ENCODE measurements at regions not wholly inside any gene's neighbourhood (a gene's known extent, or its start where the extent isn't known, plus 50 kb on each side); places are given as distances from the start of the nearest gene placed in this dataset.
"Not testable (repeated sequence)": the region's sequence is repeated elsewhere in the genome, so short reads cannot be mapped to it uniquely, and the experiment has no call there.

DNA sequence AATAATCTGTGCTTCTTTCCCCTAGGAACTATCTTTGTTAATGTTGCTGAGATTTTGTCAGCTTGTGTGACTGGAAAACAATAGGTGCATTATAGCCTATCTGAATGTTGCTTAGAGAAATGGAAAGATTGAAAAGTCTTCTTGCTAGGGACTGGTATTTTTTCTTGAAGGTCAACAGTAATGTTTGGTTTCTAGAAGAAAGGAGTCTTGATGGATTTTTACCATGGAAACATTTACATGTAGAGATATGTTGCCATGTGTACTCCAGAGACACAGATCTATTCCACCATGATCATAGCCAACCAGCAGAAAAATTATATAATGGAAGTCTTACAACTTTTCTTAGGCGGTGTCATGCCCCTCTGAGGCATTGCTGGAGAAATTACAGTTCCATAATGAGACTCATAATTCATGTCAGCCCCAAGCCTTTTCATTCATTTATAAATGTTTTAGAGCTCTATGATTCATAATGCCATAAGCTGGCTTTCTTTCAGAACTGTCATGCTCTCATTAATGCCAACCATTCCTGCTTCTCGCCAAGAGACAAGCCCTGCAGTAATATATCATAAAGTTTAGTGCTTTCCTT, 175.1 kb upstream of the PTPRZ1 start:
- no peaks in the 10 kb centered on the region for H4K20me1 ChIP-seq
- H3K9ac ChIP-seq, result no peak overlapping the region
- H3K4me2 ChIP-seq, result no peak overlapping the region
- no peaks in the 10 kb centered on the region for H3K4me1 ChIP-seq
- H3K9me3 ChIP-seq (replicated peaks in 1 of 11), result no peaks in the 10 kb centered on the region
- no peak for TF ChIP-seq Cebpa-rat (IDR thresholded peaks at IDR 0.05)
- H3K27ac ChIP-seq, result no peak overlapping the region
- no peak overlapping the region for H3K4me3 ChIP-seq
- no peaks in the 10 kb centered on the region for H3K27me3 ChIP-seq
- H3K36me3 ChIP-seq, result no peaks in the 10 kb centered on the region

DNA sequence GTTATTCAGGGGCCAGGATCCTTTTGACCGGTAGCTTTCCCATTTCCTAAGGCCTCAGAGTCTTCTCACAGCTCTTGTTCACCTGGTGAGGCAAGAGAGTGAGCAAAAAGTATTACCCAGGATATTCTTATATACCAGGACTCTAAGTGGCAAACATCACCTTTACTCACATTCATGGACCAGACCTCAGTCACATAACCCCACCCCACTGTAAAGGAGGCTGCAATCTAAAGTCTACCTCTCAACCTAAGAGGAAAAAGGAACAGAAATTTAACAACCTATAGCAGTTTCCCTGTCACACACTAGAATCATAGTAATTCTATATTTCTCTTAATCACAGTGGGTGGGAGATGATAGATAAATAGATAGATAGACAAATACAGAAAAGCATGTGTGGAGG, 176.0 kb upstream of the PTPRZ1 start:
- Histone ChIP-seq H3K9me3 (replicated peaks in 1 of 11) (no peaks in the 10 kb centered on the region), H3K27me3 (no peaks in the 10 kb centered on the region), H3K4me1 (no peaks in the 10 kb centered on the region), H4K20me1 (no peaks in the 10 kb centered on the region), H3K9ac (no peak overlapping the region), H3K4me2 (no peak overlapping the region), H3K4me3 (no peak overlapping the region), H3K36me3 (no peaks in the 10 kb centered on the region), H3K27ac (no peak overlapping the region)
- TF ChIP-seq Cebpa-rat (IDR thresholded peaks at IDR 0.05), result no peak

DNA sequence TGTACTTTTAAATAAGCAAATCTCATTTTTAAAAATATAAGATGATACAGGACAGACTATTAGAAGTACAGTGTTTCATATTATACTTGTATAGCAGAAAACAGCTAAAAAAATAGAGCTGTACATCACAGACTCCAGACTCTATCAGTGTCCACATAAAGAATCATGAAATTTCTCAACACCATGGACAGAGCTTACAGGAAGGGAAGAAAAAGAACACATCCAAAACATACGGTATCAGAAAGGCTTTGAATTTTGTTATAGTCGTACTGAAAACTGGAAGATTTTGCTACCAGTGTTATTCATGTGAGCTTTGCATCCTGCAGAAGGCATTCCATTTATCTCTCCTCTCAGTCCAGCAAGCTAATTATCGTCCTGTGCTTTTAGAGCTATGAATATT, 183.2 kb upstream of the PTPRZ1 start:
- Histone ChIP-seq H3K27ac (no peak overlapping the region), H3K36me3 (no peaks in the 10 kb centered on the region), H3K9ac (no peak overlapping the region), H4K20me1 (no peaks in the 10 kb centered on the region), H3K27me3 (no peaks in the 10 kb centered on the region), H3K9me3 (replicated peaks in 1 of 11) (peaks cover 0 to 5% (median 4%) of the 10 kb centered on the region in 11 experiments; a peak in 5 of 22 replicates), H3K4me1 (no peaks in the 10 kb centered on the region; a peak in 1 of 20 replicates), H3K4me3 (no peak overlapping the region), H3K4me2 (no peak overlapping the region)
- TF ChIP-seq Cebpa-rat (IDR thresholded peaks at IDR 0.05), result no peak

DNA sequence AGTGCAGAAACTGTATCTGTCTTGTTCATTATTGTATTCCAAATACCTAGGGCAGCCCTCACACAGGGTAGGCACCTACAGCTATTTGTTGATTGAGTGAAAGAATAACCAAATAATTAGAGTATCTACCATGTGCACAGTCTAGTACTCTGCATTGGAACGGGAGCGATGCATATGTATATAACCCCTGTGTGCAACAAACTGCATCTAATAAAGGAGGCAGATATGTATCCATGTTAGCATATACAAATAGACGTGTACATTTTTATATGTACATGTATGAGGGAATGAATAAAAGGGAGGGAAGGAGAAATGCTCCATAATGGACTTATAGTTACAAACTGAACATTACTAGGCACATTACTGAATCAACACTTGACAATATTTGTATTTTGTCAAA, 191.3 kb upstream of the PTPRZ1 start:
- no peaks in the 10 kb centered on the region for H3K4me1 ChIP-seq
- H3K27ac ChIP-seq, result no peak overlapping the region
- H3K4me3 ChIP-seq, result no peak overlapping the region
- no peak overlapping the region for H3K9ac ChIP-seq
- no peaks in the 10 kb centered on the region for H4K20me1 ChIP-seq
- H3K9me3 ChIP-seq (replicated peaks in 1 of 11), result no peaks in the 10 kb centered on the region
- H3K36me3 ChIP-seq, result no peaks in the 10 kb centered on the region
- H3K4me2 ChIP-seq, result no peak overlapping the region
- H3K27me3 ChIP-seq, result no peaks in the 10 kb centered on the region
- TF ChIP-seq Cebpa-rat (IDR thresholded peaks at IDR 0.05), result no peak

DNA sequence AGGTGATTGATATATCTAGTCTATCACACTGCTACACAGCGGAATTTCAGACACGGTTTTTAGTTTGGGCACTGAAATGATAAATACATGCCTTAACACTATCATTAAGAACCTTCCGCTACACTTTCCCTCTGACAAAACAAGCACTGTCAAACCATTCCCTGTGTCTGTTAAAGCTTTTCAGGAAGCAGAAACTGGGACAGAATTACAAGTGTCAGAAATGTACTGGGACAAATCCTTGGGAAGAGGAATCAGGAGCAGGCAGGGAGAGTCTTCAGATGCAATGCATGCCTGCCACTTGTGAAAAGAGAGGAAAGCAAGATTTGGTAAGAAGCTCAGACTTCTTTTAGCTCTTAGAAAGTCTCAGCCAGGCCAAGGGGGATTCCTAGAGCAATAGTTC, 196.8 kb upstream of the PTPRZ1 start:
- H4K20me1 ChIP-seq, result no peaks in the 10 kb centered on the region
- no peak overlapping the region for H3K4me2 ChIP-seq
- H3K4me3 ChIP-seq, result no peak overlapping the region
- H3K4me1 ChIP-seq, result no peaks in the 10 kb centered on the region
- TF ChIP-seq Cebpa-rat (IDR thresholded peaks at IDR 0.05), result no peak
- no peaks in the 10 kb centered on the region for H3K27me3 ChIP-seq
- H3K36me3 ChIP-seq, result no peaks in the 10 kb centered on the region
- no peaks in the 10 kb centered on the region for H3K9me3 ChIP-seq (replicated peaks in 1 of 11)
- no peak overlapping the region for H3K9ac ChIP-seq
- no peak overlapping the region for H3K27ac ChIP-seq

DNA sequence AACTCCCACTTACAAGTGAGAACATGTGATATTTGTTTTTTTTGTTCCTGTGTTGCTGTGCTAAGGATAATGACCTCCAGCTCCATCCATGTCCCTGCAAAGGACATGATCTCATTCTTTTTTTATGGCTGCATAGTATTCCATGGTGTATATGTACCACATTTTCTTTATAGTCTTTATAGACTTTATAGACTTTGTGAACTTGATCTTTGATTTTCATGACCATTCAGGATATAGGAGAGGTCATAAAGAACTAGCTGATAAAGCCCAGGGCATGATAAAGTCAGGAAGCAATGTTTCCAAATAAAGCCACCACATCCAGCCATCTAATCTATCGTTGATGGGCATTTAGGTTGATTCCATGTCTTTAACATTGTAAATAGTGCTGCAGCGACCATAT, 198.5 kb upstream of the PTPRZ1 start:
- H3K36me3 ChIP-seq; H3K27me3 ChIP-seq; H3K27ac ChIP-seq; H3K4me2 ChIP-seq; H3K9me3 ChIP-seq (replicated peaks in 1 of 11); H3K4me1 ChIP-seq; H3K4me3 ChIP-seq; H4K20me1 ChIP-seq; H3K9ac ChIP-seq: not testable (repeated sequence)

DNA sequence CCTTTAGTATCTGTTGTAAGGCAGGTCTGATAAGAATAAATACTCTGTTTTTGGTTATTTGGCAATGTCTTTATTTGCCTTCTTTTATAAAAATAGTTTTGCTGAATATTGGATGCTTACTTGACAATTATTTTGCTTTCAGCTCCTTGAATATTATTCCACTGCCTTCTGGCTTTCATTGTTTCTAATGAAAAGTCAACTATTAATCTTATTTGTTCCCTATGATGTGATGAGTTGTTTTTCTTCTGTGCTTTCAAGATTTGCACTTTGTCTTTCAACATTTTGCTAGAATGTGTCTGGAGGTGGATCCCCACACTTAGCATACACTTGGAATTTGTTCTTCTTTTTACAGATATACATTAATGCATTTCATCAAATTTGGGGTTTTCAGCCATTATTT, 203.8 kb upstream of the PTPRZ1 start:
- H3K27me3 ChIP-seq, result no peaks in the 10 kb centered on the region
- no peak overlapping the region for H3K4me2 ChIP-seq
- H3K9me3 ChIP-seq (replicated peaks in 1 of 11), result no peaks in the 10 kb centered on the region
- H3K27ac ChIP-seq, result no peak overlapping the region
- TF ChIP-seq Cebpa-rat (IDR thresholded peaks at IDR 0.05), result no peak
- no peak overlapping the region for H3K9ac ChIP-seq
- H3K4me3 ChIP-seq, result no peak overlapping the region
- no peaks in the 10 kb centered on the region for H3K4me1 ChIP-seq
- H4K20me1 ChIP-seq, result no peaks in the 10 kb centered on the region
- H3K36me3 ChIP-seq, result no peaks in the 10 kb centered on the region

DNA sequence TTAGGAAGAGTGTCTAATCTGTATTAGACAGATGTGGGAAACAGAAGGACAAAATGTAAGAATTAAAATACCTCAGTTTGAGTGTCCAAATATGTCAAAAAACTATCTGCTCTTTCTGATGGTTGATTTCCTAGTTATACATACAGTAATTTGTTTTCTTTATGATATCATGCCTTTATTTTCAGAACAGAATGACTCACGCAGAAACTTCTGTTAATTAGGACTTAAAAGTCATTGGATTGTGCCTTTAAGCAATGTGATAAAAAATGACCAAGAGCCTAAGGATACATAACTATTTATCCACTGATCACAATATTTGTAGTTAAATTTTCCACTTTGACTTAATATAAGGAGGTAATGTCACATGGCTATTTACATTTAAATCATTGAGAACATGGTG, 206.7 kb upstream of the PTPRZ1 start:
- H3K4me2 ChIP-seq, result no peak overlapping the region
- no peak overlapping the region for H3K27ac ChIP-seq
- no peaks in the 10 kb centered on the region for H3K9me3 ChIP-seq (replicated peaks in 1 of 11)
- no peak for TF ChIP-seq Cebpa-rat (IDR thresholded peaks at IDR 0.05)
- no peaks in the 10 kb centered on the region for H3K4me1 ChIP-seq
- H3K36me3 ChIP-seq, result no peaks in the 10 kb centered on the region
- H3K27me3 ChIP-seq, result no peaks in the 10 kb centered on the region
- no peak overlapping the region for H3K4me3 ChIP-seq
- no peaks in the 10 kb centered on the region for H4K20me1 ChIP-seq
- no peak overlapping the region for H3K9ac ChIP-seq

DNA sequence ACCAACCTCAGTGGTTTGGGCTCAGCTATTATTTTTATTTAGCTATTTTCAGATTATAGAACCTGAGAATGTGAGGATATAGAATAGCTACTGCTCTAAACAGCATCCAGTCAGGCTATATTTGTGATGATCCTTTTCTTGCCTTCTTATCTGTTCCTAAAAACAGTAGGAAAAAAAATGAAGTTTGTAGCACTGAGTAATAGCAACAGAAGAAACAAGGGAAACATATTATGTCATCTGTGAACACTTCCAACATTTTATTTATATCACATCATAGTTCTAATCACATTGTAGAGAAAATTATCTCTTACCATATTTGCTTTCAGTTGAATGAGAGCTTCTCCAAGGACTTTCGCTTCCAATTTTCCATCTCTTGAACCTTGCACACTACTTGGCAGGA, 229.6 kb upstream of the PTPRZ1 start:
- Histone ChIP-seq H3K27me3 (no peaks in the 10 kb centered on the region), H4K20me1 (no peaks in the 10 kb centered on the region), H3K4me1 (no peaks in the 10 kb centered on the region), H3K4me2 (no peak overlapping the region), H3K9me3 (replicated peaks in 1 of 11) (no peaks in the 10 kb centered on the region), H3K27ac (no peak overlapping the region), H3K36me3 (no peaks in the 10 kb centered on the region), H3K9ac (no peak overlapping the region), H3K4me3 (no peak overlapping the region)
- TF ChIP-seq Cebpa-rat (IDR thresholded peaks at IDR 0.05), result no peak

DNA sequence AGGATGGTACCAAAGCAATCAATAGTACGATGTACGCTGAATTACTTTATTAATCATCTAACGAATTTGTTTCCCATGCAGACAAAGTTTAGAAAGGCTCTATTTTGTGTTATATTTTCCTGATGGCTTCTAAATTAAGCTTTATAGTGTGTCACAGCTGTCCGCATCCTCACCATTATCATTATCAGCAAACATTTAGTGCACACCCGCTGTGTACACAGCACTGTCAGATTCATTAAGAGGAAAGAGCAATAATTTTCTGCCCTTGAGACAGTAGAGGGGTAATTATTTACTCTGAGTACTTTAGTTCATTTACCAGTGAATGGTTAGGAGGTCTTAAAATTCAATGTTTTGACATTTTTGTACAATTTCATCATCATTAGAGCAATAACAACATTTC, 233.3 kb upstream of the PTPRZ1 start:
- H3K36me3 ChIP-seq, result no peaks in the 10 kb centered on the region
- no peaks in the 10 kb centered on the region for H3K4me1 ChIP-seq
- H3K27me3 ChIP-seq, result no peaks in the 10 kb centered on the region
- H3K4me2 ChIP-seq, result no peak overlapping the region
- H4K20me1 ChIP-seq, result no peaks in the 10 kb centered on the region
- H3K4me3 ChIP-seq, result no peak overlapping the region
- no peak overlapping the region for H3K27ac ChIP-seq
- TF ChIP-seq Cebpa-rat (IDR thresholded peaks at IDR 0.05), result no peak
- no peaks in the 10 kb centered on the region for H3K9me3 ChIP-seq (replicated peaks in 1 of 11)
- no peak overlapping the region for H3K9ac ChIP-seq

DNA sequence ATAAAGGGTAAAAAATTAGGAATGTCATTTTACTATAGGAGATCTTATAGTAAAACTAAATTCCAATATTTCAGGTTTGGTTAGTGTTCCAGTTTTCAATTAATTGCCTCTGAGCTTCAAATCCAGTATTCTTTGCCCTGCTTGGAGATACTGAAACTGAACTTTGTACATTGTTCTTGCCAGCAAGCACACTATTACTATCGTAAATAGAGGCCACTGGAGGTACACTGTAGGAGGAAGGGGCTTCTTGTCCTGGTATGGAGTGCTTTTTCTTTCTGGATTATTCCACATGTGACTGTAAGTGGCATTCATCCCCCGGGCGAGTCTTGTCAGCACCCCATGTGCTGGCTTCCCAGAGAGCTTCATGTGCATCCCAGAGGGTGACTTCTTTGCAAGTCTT, 234.7 kb upstream of the PTPRZ1 start:
- TF ChIP-seq Cebpa-rat (IDR thresholded peaks at IDR 0.05), result no peak
- Histone ChIP-seq H3K4me3 (no peak overlapping the region), H3K4me2 (no peak overlapping the region), H3K36me3 (no peaks in the 10 kb centered on the region), H3K27ac (no peak overlapping the region), H4K20me1 (no peaks in the 10 kb centered on the region), H3K27me3 (no peaks in the 10 kb centered on the region), H3K9me3 (replicated peaks in 1 of 11) (no peaks in the 10 kb centered on the region), H3K4me1 (peaks cover 0 to 2% (median 0%) of the 10 kb centered on the region in 10 experiments; a peak in 3 of 20 replicates), H3K9ac (no peak overlapping the region)
